ENCODE measurements at regions not wholly inside any gene's neighbourhood (a gene's known extent, or its start where the extent isn't known, plus 50 kb on each side); places are given as distances from the start of the nearest gene placed in this dataset.
A peak's percentile ranks its signal among the peaks of the same experiment; 100 is the strongest.
"Not testable (repeated sequence)": the region's sequence is repeated elsewhere in the genome, so short reads cannot be mapped to it uniquely, and the experiment has no call there.

- no peak for DNase-seq
Observed at GRCh38 chr13:22871231-22871630, 309.5 kb upstream of the SGCG start.

- no peak for DNase-seq
Observed at GRCh38 chr13:22874839-22875238, 305.9 kb upstream of the SGCG start.

- DNase-seq, result no peak
Observed at GRCh38 chr13:22877421-22877820, 303.4 kb upstream of the SGCG start.

- DNase-seq, result no peak
Observed at GRCh38 chr13:22880741-22881720, 299.7 kb upstream of the SGCG start.

GRCh38 chr13:22881721-22882608 is 298.8 kb upstream of the SGCG start:
- DNase-seq, result not testable (repeated sequence)

GRCh38 chr13:22883262-22883840 is 297.4 kb upstream of the SGCG start:
- no peak for DNase-seq

GRCh38 chr13:22883956-22884355 is 296.8 kb upstream of the SGCG start:
- no peak for DNase-seq

GRCh38 chr13:22886061-22886460 is 294.7 kb upstream of the SGCG start:
- not testable (repeated sequence) for DNase-seq

- DNase-seq, result not testable (repeated sequence)
Observed at GRCh38 chr13:22889376-22889775, 291.4 kb upstream of the SGCG start.

- DNase-seq, result peak; percentile 56
Observed at GRCh38 chr13:22893204-22893603, 287.6 kb upstream of the SGCG start.

GRCh38 chr13:22893777-22894176 is 287.0 kb upstream of the SGCG start:
- no peak for DNase-seq

- DNase-seq, result no peak
Observed at GRCh38 chr13:22897571-22898314, 283.0 kb upstream of the SGCG start.

- DNase-seq, result not testable (repeated sequence)
Observed at GRCh38 chr13:22900416-22900951, 280.3 kb upstream of the SGCG start.

- no peak for DNase-seq
Observed at GRCh38 chr13:22903301-22903700, 277.5 kb upstream of the SGCG start.

- DNase-seq, result no peak
Observed at GRCh38 chr13:22903925-22904324, 276.9 kb upstream of the SGCG start.

GRCh38 chr13:22915442-22916082 is 265.2 kb upstream of the SGCG start:
- DNase-seq, result peak; percentile 1

- DNase-seq, result not testable (repeated sequence)
Observed at GRCh38 chr13:22916276-22916675, 264.5 kb upstream of the SGCG start.

GRCh38 chr13:22925881-22926747 is 254.7 kb upstream of the SGCG start:
- DNase-seq, result no peak

GRCh38 chr13:22926748-22927400 is 253.9 kb upstream of the SGCG start:
- DNase-seq, result no peak

GRCh38 chr13:22927845-22928244 is 252.9 kb upstream of the SGCG start:
- not testable (repeated sequence) for DNase-seq

All from DMS79 (cell line).